GM21619 (cell line): ENCODE measurements at regions not wholly inside any gene's neighbourhood (a gene's known extent, or its start where the extent isn't known, plus 50 kb on each side); places are given as distances from the start of the nearest gene placed in this dataset.
"Not testable (repeated sequence)": the region's sequence is repeated elsewhere in the genome, so short reads cannot be mapped to it uniquely, and the experiment has no call there.

Source experiments
- ATAC-seq: cut with Tn5 transposase; IDR thresholded peaks from one replicate; pipeline ENCODE4 v1.9.1; 2021; ENCODE audit not compliant: unreplicated experiment

DNA sequence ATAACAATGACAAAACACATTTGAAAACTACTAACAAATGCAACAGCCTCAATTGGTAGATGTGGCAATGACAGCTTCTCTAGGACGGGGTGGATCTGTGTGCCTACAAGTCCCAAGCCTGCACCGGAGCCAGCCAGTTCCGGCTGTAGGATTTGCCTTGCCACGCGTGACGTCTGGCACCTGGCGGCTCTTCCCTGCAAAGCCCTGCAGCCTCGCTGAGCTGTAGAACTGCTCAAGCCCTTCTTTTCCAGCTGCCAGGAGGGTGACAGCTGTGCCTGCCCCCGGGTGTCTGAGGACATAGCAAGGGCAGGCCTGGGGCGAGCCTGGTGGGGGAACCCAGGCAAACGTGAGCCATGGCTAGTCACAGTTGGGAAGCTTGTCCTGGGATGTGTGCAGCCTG is 4388.0 kb upstream of the TPTE start:
- ATAC-seq, result not testable (repeated sequence)

DNA sequence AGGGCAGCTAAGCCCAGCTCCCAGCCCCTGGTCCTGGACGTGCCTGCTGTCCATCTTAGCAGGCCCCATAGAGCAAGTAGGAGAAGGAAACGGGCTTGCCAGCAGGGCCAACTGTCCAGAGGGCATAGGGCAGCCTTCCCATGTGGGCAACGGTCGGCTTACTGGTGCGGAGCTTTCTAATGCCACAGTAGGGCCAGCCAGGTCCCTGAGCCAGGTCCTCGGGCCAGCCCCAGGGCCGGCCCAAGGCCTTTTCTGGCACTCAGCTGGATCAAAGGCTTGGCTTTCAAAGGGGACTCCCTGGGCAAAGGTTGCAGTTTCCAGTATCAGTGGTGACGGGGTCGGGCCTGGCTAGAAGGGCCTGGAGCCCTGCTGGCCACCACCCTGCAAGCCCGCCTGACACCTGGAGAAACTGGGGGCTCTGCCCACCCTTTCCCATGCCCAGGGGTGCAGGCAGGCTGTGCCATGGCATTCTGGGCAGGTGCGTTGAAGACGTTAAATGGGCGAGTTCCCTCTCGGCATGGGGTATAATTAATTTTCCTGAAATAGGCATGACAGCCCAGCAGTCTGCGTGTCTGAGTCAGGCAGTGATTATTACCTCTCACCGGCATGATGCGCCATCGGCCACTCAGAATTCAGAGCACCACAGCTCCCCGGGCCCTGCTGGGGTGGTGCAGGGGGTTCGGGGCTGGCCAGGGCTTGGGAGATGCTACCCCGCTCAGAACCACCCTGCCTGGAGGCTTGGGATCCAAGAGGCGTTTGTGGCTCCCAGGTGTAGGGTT is 4387.3 kb upstream of the TPTE start:
- ATAC-seq, result not testable (repeated sequence)

DNA sequence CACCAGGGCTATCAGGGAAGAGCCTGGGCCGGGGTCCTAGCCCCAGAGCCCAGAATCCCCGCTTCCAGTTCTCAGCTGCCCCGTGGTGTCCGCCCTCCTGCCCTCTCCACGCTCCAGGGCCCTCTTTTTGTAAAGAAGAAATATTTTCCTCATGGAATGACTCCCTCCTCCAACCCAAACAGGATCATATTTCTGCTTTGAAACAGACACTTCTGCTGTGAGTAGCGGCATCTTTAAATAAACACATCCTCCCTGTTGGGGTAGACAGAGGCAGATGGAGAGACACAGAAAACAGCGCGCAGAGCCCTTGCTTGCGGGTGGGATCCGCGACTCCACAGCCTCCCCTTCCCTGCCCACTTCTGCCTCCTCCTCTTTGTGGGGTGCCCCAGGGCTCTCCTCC is 4384.7 kb upstream of the TPTE start:
- not testable (repeated sequence) for ATAC-seq

DNA sequence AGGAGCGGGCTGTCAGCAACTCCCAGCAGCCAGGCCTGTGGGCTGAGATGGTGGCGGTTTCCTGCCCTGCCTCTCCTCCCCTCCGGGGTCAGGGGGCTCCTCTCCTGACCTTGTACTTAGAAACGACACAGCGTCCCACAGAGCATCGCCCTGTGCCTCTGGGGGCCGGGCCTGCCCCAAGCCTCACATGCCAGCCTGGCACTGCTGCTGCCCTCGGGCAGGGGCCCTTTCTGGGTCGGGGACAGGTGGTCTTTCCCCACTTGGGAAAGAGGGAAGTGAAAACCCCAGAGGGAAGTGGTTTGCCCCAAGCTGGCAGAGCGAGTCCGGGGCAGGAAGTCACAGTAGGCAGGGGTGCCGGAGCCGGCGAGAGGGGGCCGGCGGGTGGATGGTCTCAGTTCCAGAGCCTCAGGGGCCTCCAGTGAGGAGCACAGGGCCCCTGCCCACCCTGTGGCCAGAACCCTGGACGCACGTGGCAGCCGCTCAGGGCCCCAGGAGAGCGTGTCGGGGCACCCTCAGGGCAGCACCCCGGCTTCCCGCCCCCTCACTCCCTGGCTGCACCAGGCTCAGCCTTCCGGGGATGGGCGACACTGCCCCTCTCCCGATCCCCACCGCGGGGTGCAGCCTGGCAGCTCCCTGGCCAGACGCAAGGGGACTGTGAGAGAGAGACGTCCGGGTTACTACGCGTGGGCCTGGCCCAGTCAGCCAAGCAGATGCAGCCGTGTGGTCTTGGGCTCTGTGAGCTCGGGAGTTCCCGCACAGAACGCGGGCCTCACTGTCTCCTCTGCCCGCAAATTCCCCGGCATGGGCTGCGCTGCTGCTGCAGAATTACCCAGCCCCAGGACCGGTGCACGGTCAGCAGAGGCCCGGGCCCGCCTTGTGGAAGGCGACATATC is 4382.9 kb upstream of the TPTE start:
- not testable (repeated sequence) for ATAC-seq

DNA sequence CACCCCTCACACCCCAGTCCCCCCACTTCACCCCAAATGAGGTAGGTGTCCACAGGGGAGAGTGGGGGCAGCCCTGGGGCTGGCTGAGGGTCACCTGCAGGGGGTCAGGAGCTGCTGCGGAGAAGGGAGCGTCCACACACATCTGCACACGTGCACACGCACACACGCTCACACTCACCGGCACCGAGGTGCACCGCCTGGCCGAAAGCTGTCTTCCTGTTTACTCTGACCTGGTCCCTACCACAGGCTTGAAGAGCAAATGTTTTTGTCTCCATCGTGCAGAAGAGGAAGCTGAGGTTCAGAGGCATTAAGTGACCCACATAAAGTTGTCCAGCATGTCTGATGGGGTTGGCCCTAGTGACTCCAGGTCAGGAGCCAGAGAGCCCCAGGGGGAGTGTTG is 4382.1 kb upstream of the TPTE start:
- ATAC-seq, result not testable (repeated sequence)

DNA sequence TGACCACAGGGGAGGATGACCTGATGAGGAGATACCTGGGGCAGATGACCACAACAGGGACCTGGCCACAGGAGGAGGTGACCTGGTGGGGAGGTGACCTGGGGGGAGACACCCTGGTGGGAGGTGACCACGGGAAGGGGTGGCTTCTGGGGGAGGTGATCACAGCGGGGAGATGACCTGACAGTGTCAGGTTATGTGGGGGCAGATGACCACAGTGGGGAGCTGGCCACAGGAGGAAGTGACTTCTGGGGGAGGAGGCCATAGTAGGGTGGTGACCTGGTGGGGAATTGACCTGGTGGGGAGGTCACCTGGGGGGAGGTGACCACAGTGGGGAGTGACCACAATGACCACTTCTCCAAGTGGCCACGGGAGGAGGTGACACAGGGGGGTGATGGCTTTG is 4381.5 kb upstream of the TPTE start:
- ATAC-seq, result not testable (repeated sequence)

DNA sequence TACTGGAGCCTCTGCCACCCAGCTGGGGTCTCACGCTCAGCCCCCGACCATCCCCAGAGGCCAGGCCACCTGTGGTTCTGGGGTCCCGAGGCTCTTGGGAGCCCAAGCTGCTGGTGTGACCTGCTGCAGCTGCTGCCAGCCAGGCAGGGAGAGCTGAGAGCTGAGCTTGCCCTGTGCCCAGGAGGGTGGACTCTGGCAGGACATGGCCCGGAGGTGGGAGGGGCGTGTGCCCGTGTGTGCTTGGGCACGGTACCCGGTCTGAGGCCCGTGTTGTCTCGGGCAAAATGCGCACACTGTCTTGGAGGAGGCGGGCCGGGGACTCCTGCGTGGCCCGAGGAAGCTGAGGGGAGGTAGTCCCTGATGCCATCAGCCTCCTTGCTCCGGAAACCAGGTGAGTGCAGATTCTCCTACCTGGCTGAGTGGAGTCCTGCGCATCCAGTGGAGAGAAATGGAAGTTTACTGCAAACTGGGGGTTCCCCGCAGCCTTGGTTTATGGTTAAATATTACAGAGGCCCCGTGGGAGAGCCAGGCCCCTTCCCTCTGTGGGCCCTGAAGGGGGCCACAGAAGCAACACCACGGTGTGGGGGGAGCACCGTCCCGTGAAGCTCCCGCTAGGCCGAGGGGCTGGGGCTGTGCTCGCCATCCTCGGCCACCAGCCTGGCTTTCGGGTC is 4380.8 kb upstream of the TPTE start:
- not testable (repeated sequence) for ATAC-seq

DNA sequence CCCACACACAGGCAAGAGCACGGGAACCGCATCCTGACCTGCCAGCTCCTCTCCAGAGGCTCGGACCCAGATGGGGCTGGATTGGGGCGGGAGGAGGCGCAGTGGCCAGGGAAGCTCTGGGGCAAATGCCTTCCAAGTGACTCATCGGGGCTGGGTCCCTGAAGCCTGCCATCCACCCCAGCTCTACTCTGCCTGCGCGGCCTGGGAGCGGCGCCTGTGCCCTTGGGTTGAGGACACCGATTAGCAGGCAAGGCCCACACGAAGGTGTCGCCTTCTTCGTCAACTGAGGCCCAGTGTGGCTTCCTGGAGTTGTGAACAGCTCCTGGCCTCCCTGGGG is 4380.3 kb upstream of the TPTE start:
- not testable (repeated sequence) for ATAC-seq

DNA sequence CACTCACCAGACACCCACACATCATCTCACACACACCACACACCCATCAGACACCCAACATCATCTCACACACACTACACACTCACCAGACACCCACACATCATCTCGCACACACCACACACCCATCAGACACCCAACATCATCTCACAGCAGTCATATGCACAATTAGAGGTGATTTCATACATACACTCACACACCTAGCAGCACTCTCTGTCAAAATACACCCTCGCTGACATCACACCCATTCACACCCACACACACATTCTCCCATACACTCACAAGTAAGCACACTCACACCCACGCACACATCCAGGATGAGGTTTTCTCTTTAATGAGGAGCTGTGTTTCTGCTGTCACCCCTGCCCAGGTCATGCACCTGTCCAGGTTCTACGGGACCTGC is 4368.2 kb upstream of the TPTE start:
- not testable (repeated sequence) for ATAC-seq

DNA sequence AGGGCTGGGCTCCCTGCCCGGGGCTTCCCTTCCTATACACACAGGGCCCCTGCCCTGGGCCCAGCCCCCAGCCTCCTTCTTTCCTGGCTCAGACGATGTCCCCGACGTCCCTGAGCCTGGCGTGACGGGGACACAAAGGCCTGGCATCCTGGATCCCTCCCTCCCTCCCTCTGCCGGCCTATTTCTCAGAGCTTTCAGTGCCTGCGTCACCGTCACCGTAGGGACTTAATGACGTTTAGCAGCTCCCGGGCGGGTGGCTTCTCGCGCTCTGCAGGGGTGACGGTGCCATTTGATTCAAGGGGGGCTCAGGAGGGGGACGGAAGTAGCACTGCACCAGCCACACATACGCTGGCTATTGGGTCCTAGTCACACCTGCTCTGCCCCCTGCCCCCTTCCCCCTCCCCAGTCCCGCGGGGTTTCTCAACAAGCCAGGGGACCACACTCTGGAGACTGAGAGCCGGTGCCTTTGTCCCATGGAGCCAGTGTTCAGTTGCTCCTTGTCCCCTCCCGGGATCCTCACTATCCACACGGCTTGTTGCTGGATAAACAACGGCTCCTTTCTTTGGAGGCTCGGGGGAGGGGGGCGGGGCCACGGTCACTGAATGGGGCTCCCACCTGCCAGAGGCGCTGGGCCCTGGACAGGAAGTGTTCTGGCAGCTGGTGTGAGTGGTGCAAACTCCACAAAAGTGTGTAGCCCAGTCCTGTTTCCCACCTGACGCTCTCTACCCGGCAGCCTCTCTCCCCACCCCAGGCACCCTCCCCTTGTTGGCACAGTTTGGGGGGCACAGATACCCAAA is 4366.7 kb upstream of the TPTE start:
- not testable (repeated sequence) for ATAC-seq

DNA sequence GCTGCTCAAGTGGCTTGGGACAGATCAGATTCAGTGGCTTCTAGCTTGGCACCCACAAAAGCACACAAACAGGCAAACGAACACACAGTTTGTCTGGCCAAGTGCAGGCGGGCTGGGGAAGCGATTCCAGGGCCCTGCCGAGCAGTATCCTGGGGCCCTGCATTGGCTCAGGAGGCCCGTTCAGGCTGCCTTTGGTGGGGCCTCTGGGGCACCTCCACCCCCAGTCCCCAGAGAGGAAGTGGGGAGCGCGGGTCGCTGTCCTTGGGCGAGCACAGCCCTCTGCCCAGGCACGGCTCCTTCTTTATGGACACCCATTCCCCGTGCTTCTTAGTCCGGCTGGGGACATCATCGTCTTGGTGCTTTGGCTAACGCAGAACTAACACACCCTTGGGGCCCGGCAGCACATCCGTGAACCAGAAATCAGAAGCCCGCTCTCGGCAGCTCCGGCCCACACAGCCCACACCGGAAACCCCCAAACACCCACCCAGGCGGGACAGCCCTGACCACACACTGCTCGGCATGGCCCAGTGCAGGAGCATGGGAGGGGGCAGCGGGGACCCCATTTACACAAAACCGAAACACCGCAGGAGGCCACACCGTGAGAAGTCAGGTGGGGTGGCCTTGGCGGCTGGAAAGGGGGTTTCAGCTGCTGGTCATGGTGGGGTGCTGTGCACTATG is 4364.5 kb upstream of the TPTE start:
- not testable (repeated sequence) for ATAC-seq

DNA sequence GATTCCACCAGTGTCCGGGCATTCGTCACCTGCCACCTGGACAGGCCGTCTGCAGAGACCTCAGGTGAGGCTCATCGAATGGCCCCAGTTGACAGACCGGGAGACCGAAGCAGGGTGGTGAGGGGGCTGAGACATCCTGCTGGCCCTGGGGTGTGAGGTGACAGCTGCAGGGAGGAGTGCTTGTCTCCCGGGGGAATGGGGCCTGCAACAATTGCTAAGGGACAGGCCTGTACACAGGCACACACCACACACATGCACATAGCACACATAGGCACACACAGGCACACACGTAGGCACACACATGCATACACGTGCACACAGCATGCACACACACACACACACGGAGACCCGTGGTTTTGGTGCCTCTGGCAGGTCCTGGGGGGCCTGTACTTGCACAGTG is 4363.9 kb upstream of the TPTE start:
- ATAC-seq, result not testable (repeated sequence)

DNA sequence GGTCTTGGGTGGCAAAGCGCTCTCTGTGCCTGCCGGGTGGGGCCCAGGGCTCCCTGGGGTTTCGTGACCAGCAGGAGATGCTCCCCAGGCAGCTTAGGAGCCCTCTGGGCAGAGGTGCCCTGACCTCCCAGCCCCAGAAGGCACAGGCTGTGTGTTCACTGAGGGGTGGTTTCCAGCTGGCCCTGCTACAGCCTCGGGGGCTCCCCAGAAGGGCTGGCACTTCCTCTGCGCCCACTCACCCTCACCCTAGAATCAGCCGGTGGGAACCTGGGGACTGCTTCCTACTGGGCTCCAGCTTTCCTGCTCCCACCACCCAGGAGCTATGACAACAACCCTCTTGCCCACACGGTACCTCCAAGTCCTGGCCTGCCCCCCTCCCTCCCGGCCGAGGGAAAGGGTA is 4363.2 kb upstream of the TPTE start:
- ATAC-seq, result not testable (repeated sequence)
